Activated CD4-positive, alpha-beta T cell treated with anti-CD3 and anti-CD28 coated beads, Interleukin-2, Interleukin-6, amounts not matched to agents 100 ng/mL and 50 ng/mL, durations not matched to agents 16 hours and 8 hours (primary cell): ENCODE measurements at regions not wholly inside any gene's neighbourhood (a gene's known extent, or its start where the extent isn't known, plus 50 kb on each side); places are given as distances from the start of the nearest gene placed in this dataset.
"Not testable (repeated sequence)": the region's sequence is repeated elsewhere in the genome, so short reads cannot be mapped to it uniquely, and the experiment has no call there.

ENCODE experiments used
- DNase-seq: peaks from one replicate; pipeline ENCODE4 v3.0.0-alpha.2; 2020

- DNase-seq, result no peak
Observed at GRCh38 chr4:95779447-95779846, 60.4 kb upstream of the PDHA2 start.

- no peak for DNase-seq
Observed at GRCh38 chr4:95778666-95779065, 61.2 kb upstream of the PDHA2 start.

- DNase-seq, result not testable (repeated sequence)
Observed at GRCh38 chr4:95770605-95771004, 69.3 kb upstream of the PDHA2 start.

GRCh38 chr4:95764961-95765360 lies 74.9 kb upstream of the PDHA2 start:
- DNase-seq, result no peak

- DNase-seq, result no peak
Observed at GRCh38 chr4:95761871-95762270, 78.0 kb upstream of the PDHA2 start.

GRCh38 chr4:95761426-95761825 lies 78.5 kb upstream of the PDHA2 start:
- DNase-seq, result no peak

- not testable (repeated sequence) for DNase-seq
Observed at GRCh38 chr4:95760646-95761045, 79.2 kb upstream of the PDHA2 start.

- DNase-seq, result no peak
Observed at GRCh38 chr4:95758001-95758400, 81.9 kb upstream of the PDHA2 start.

GRCh38 chr4:95754667-95755066 lies 85.2 kb upstream of the PDHA2 start:
- no peak for DNase-seq

- no peak for DNase-seq
Observed at GRCh38 chr4:95749204-95749603, 90.7 kb upstream of the PDHA2 start.

GRCh38 chr4:95742872-95743271 lies 97.0 kb upstream of the PDHA2 start:
- DNase-seq, result no peak

GRCh38 chr4:95742179-95742578 lies 97.7 kb upstream of the PDHA2 start:
- no peak for DNase-seq

- no peak for DNase-seq
Observed at GRCh38 chr4:95732061-95732460, 107.8 kb upstream of the PDHA2 start.

GRCh38 chr4:95729596-95729995 lies 110.3 kb upstream of the PDHA2 start:
- DNase-seq, result no peak

GRCh38 chr4:95728145-95728544 lies 111.7 kb upstream of the PDHA2 start:
- no peak for DNase-seq

GRCh38 chr4:95715830-95716229 lies 124.1 kb upstream of the PDHA2 start:
- DNase-seq, result no peak

- DNase-seq, result no peak
Observed at GRCh38 chr4:95714571-95714970, 125.3 kb upstream of the PDHA2 start.

- DNase-seq, result no peak
Observed at GRCh38 chr4:95705323-95705722, 134.6 kb upstream of the PDHA2 start.

- no peak for DNase-seq
Observed at GRCh38 chr4:95701500-95702170, 138.3 kb upstream of the PDHA2 start.

GRCh38 chr4:95694411-95694810 lies 145.5 kb upstream of the PDHA2 start:
- no peak for DNase-seq

- no peak for DNase-seq
Observed at GRCh38 chr4:95693594-95693993, 144.8 kb upstream of the UNC5C start.

GRCh38 chr4:95676190-95676589 lies 127.4 kb upstream of the UNC5C start:
- DNase-seq, result no peak

GRCh38 chr4:95675623-95676022 lies 126.8 kb upstream of the UNC5C start:
- DNase-seq, result no peak

- no peak for DNase-seq
Observed at GRCh38 chr4:95674521-95674981, 125.8 kb upstream of the UNC5C start.

- no peak for DNase-seq
Observed at GRCh38 chr4:95672811-95673210, 124.0 kb upstream of the UNC5C start.
